Stomach (tissue), 8 donors: ENCODE measurements at regions not wholly inside any gene's neighbourhood (a gene's known extent, or its start where the extent isn't known, plus 50 kb on each side); places are given as distances from the start of the nearest gene placed in this dataset.

Source experiments
- DNase-seq, 2 donors: peaks; one replicate each; pipeline versions ENCODE4 v3.0.0 to v3.0.0-alpha.2; 2013 to 2019
- H3K27ac ChIP-seq, 5 donors: fragments of 200-600 bp in 4 of 5; sonication (generic) in 4 of 5; one replicate each; pipeline ENCODE4 v1.5.1; 2013 to 2019; ENCODE audit warnings: mild to moderate bottlenecking in 1 of 5, moderate library complexity in 1 of 5
- H3K27me3 ChIP-seq, 3 donors: fragments of 200-600 bp; sonication (generic); one replicate each; pipeline ENCODE4 v1.5.1; 2017 to 2019; ENCODE audit warnings: mixed run types in 1 of 3
- H3K36me3 ChIP-seq, 4 donors: fragments of 200-600 bp; sonication (generic); 1 replicate in 3 of 4; 2 replicates in 1 of 4; pipeline ENCODE4 v1.5.1; 2016 to 2019
- H3K4me1 ChIP-seq, 4 donors: fragments of 200-600 bp; sonication (generic); one replicate each; pipeline ENCODE4 v1.5.1; 2016 to 2019
- H3K4me3 ChIP-seq, 4 donors: fragments of 200-600 bp; sonication (generic) in 3 of 4; one replicate each; pipeline ENCODE4 v1.5.1; 2016 to 2019; ENCODE audit warnings: mild to moderate bottlenecking in 1 of 4
- H3K9me3 ChIP-seq, 4 donors: fragments of 200-600 bp; sonication (generic); one replicate each; pipeline ENCODE4 v1.5.1; 2016 to 2019
- EP300 ChIP-seq: sonication (generic); formaldehyde crosslinking; IDR thresholded peaks from one replicate; pipeline ENCODE4 v1.6.1; 2017; ENCODE audit warnings: antibody characterized with exemption
- POLR2A ChIP-seq, 4 donors: fragments of 450-650 bp; IDR thresholded peaks; one replicate each; pipeline ENCODE4 v1.6.1; 2016; ENCODE audit warnings: antibody characterized with exemption in 4 of 4, control low read depth in 2 of 4, mild to moderate bottlenecking in 1 of 4, moderate library complexity in 1 of 4
- POLR2AphosphoS5 ChIP-seq, 3 donors: sonication (generic); formaldehyde crosslinking; IDR thresholded peaks; one replicate each; pipeline ENCODE4 v1.6.1; 2016; ENCODE audit warnings: antibody characterized with exemption in 3 of 3
- WGBS, 5 donors: extraction: QIAGEN DNeasy Blood & Tissue Kit in 3 of 5; methylation state at CpG; one replicate each; pipeline versions ENCODE4 v1.1.5 to v1.1.7; 2013 to 2018; 5-methylcytosine and 5-hydroxymethylcytosine counted together
- intact Hi-C: fragments of 100-400 bp; cut with DNase I; formaldehyde crosslinking; loops from one replicate; pipeline ENCODE4 v1.15.1; 2023; ENCODE audit warnings: low total_unique reads
- TF ChIP-seq, protein P1 (sequence below), 7 experiments: fragments of 450-650 bp in 4 of 7; fragments of 200-600 bp in 3 of 7; sonication (generic) in 3 of 7; IDR thresholded peaks; one replicate each; pipeline ENCODE4 v1.5.1; 2016 to 2019; ENCODE audit warnings: antibody characterized with exemption in 7 of 7, control low read depth in 2 of 7, mild to moderate bottlenecking in 1 of 7
- donor health status: healthy with polysubstance abuse.
- donor health status: Bipolar disorder and iron deficiency.
- donor health status: healthy.

DNA sequence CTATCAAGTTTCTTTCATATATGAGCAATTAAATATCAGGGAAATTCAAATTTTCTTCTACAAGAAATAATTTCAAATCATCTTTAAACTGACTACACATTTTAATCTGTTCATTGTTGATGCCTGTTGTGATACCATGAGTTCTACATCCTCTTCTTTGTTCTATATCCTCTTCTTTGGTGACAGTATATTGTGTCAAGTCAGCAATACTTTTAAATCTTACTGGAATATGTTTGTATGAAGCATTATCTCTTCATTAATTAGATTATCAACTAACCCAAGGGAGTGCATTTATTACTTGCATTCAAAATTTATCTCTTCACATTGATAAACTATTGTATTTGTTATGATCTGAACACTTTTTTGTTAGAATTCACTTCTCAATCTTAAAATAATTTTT lies 275.0 kb upstream of the INTU start:
- peaks cover 0 to 8% (median 0%) of the 10 kb centered on the region in 4 donors for H3K4me1 ChIP-seq
- H3K27me3 ChIP-seq = no peaks in the 10 kb centered on the region
- H3K9me3 ChIP-seq = no peaks in the 10 kb centered on the region
- no peak overlapping the region for H3K4me3 ChIP-seq
- no peak overlapping the region for H3K27ac ChIP-seq
- no peak for DNase-seq
- TF ChIP-seq EP300 (no peak), POLR2A (IDR thresholded peaks at IDR 0.05) (no peak), POLR2AphosphoS5 (IDR thresholded peaks at IDR 0.05) (no peak)
- TF ChIP-seq, protein P1, sequence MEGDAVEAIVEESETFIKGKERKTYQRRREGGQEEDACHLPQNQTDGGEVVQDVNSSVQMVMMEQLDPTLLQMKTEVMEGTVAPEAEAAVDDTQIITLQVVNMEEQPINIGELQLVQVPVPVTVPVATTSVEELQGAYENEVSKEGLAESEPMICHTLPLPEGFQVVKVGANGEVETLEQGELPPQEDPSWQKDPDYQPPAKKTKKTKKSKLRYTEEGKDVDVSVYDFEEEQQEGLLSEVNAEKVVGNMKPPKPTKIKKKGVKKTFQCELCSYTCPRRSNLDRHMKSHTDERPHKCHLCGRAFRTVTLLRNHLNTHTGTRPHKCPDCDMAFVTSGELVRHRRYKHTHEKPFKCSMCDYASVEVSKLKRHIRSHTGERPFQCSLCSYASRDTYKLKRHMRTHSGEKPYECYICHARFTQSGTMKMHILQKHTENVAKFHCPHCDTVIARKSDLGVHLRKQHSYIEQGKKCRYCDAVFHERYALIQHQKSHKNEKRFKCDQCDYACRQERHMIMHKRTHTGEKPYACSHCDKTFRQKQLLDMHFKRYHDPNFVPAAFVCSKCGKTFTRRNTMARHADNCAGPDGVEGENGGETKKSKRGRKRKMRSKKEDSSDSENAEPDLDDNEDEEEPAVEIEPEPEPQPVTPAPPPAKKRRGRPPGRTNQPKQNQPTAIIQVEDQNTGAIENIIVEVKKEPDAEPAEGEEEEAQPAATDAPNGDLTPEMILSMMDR (IDR thresholded peaks at IDR 0.05) = no peak
- intact Hi-C loops = no loop called here
- H3K36me3 ChIP-seq = no peaks in the 10 kb centered on the region

DNA sequence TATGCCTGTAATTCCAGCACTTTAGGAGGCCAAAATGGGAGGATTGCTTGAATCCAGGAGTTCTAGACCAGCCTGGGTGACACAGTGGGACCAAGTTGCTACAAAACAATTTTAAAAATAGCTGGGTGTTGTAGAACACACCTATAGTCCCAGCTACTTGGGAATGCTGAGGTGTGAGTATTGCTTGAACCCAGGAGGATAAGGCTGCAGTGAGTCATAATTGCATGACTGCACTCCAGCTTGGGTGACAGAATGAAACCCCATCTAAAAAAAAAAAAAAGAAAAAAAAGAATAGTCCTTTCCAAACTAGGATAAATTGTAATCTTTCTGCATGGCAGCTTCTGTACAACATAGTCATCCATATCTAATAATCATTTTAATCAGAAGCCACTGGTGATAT lies 270.1 kb upstream of the INTU start:
- H3K4me1 ChIP-seq = peaks cover 0 to 6% (median 0%) of the 10 kb centered on the region in 4 donors
- no peak for TF ChIP-seq POLR2A (IDR thresholded peaks at IDR 0.05)
- TF ChIP-seq, protein P1 (IDR thresholded peaks at IDR 0.05) = no peak
- TF ChIP-seq EP300 = no peak
- no peak for TF ChIP-seq POLR2AphosphoS5 (IDR thresholded peaks at IDR 0.05)
- intact Hi-C loops = no loop called here

DNA sequence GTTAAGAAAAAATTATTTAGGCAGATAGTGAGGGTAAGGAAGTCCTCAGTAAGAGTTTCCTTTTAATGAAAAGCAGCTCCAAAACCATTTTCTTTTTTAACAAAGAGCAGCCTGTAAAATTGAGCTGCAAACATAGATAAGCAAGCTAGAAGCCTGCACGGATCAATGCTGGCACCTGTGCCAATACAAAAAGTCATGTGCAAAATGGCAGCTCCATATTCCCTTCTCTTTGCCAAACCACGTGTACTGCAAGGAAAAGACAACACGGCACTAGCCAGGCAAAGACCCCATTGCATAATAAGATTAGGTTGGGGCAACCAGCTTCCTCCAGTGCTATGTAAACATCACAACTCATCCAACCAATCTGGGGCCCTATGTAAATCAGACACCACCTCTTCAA lies 268.4 kb upstream of the INTU start:
- H3K4me1 ChIP-seq = peaks cover 0 to 6% (median 0%) of the 10 kb centered on the region in 4 donors
- H3K36me3 ChIP-seq = no peaks in the 10 kb centered on the region
- no peak for TF ChIP-seq POLR2A (IDR thresholded peaks at IDR 0.05)
- no peak for TF ChIP-seq POLR2AphosphoS5 (IDR thresholded peaks at IDR 0.05)
- no peak for TF ChIP-seq EP300
- TF ChIP-seq, protein P1 (IDR thresholded peaks at IDR 0.05) = no peak
- H3K27ac ChIP-seq = no peak overlapping the region
- no peaks in the 10 kb centered on the region for H3K9me3 ChIP-seq
- no peak for DNase-seq
- intact Hi-C loops = no loop called here
- 23 to 47% (median 36%) methylated on average over 3 of the region's 3 CpGs for WGBS, 5 donors
- H3K4me3 ChIP-seq = no peak overlapping the region
- no peaks in the 10 kb centered on the region for H3K27me3 ChIP-seq

More for the DNA sequence above, 270.1 kb upstream of the INTU start:
- H3K9me3 ChIP-seq = no peaks in the 10 kb centered on the region
- no peak for DNase-seq
- no peaks in the 10 kb centered on the region for H3K36me3 ChIP-seq
- H3K27me3 ChIP-seq = no peaks in the 10 kb centered on the region
- no peak overlapping the region for H3K4me3 ChIP-seq
- no peak overlapping the region for H3K27ac ChIP-seq

- TF ChIP-seq, protein P1 (IDR thresholded peaks at IDR 0.05) = no peak
- TF ChIP-seq EP300 (no peak), POLR2A (IDR thresholded peaks at IDR 0.05) (no peak), POLR2AphosphoS5 (IDR thresholded peaks at IDR 0.05) (no peak)
- H3K4me1 ChIP-seq = peaks cover 0 to 6% (median 0%) of the 10 kb centered on the region in 4 donors
- no peaks in the 10 kb centered on the region for H3K36me3 ChIP-seq
- H3K9me3 ChIP-seq = no peaks in the 10 kb centered on the region
- no peak for DNase-seq
- no peak overlapping the region for H3K4me3 ChIP-seq
- H3K27me3 ChIP-seq = no peaks in the 10 kb centered on the region
- no peak overlapping the region for H3K27ac ChIP-seq
- intact Hi-C loops = no loop called here
These were observed 267.8 kb upstream of the INTU start for GRCh38 chr4:127364911-127365310.
